ENCODE measurements at regions not wholly inside any gene's neighbourhood (a gene's known extent, or its start where the extent isn't known, plus 50 kb on each side); places are given as distances from the start of the nearest gene placed in this dataset.
A peak's percentile ranks its signal among the peaks of the same experiment; 100 is the strongest.
"Not testable (repeated sequence)": the region's sequence is repeated elsewhere in the genome, so short reads cannot be mapped to it uniquely, and the experiment has no call there.

- DNase-seq: no peak
These were observed 133.4 kb downstream of the MACC1 start for GRCh38 chr7:20083781-20084180.

- no peak for DNase-seq
These were observed 138.1 kb downstream of the MACC1 start for GRCh38 chr7:20079080-20079479.

- DNase-seq: no peak
These were observed 140.3 kb downstream of the MACC1 start for GRCh38 chr7:20076835-20077234.

- no peak for DNase-seq
These were observed 141.0 kb downstream of the MACC1 start for GRCh38 chr7:20075992-20076820.

- DNase-seq: no peak
These were observed 141.7 kb downstream of the MACC1 start for GRCh38 chr7:20075440-20075839.

GRCh38 chr7:20068004-20068403 lies 149.2 kb downstream of the MACC1 start:
- DNase-seq: not testable (repeated sequence)

- no peak for DNase-seq
These were observed 152.0 kb downstream of the MACC1 start for GRCh38 chr7:20064974-20065862.

- DNase-seq: no peak
These were observed 152.8 kb downstream of the MACC1 start for GRCh38 chr7:20064181-20064970.

GRCh38 chr7:20063644-20064043 lies 153.5 kb downstream of the MACC1 start:
- DNase-seq: no peak

GRCh38 chr7:20062932-20063331 lies 154.3 kb downstream of the MACC1 start:
- no peak for DNase-seq

GRCh38 chr7:20053334-20054104 lies 163.7 kb downstream of the MACC1 start:
- no peak for DNase-seq

- no peak for DNase-seq
These were observed 166.8 kb downstream of the MACC1 start for GRCh38 chr7:20050241-20050966.

- no peak for DNase-seq
These were observed 178.5 kb downstream of the MACC1 start for GRCh38 chr7:20038676-20039075.

GRCh38 chr7:20035279-20035875 lies 181.8 kb downstream of the MACC1 start:
- DNase-seq: no peak

GRCh38 chr7:20033621-20034400 lies 183.4 kb downstream of the MACC1 start:
- DNase-seq: no peak

GRCh38 chr7:20032741-20033140 lies 184.4 kb downstream of the MACC1 start:
- DNase-seq: no peak

GRCh38 chr7:20030915-20031362 lies 186.2 kb downstream of the MACC1 start:
- DNase-seq: no peak

GRCh38 chr7:20030417-20030816 lies 186.8 kb downstream of the MACC1 start:
- no peak for DNase-seq

GRCh38 chr7:20026762-20027161 lies 190.4 kb downstream of the MACC1 start:
- DNase-seq: no peak

- DNase-seq: peak; percentile 1
These were observed 195.4 kb downstream of the MACC1 start for GRCh38 chr7:20021831-20022230.
